ENCODE measurements at regions not wholly inside any gene's neighbourhood (a gene's known extent, or its start where the extent isn't known, plus 50 kb on each side); places are given as distances from the start of the nearest gene placed in this dataset.
"Not testable (repeated sequence)": the region's sequence is repeated elsewhere in the genome, so short reads cannot be mapped to it uniquely, and the experiment has no call there.

- no peaks in the 10 kb centered on the region for H3K36me3 Mint-ChIP-seq (ENCODE audit: low read depth)
- TF ChIP-seq CTCF (IDR thresholded peaks at IDR 0.05) = peak; percentile 50
- H3K4me3 Mint-ChIP-seq = no peak overlapping the region
- no peaks in the 10 kb centered on the region for H3K9me3 Mint-ChIP-seq
- peaks cover 15% of the 10 kb centered on the region for H3K4me1 Mint-ChIP-seq (ENCODE audit: low read depth)
- no peak overlapping the region for H3K27ac Mint-ChIP-seq
- peaks cover 17% of the 10 kb centered on the region for H3K27me3 Mint-ChIP-seq (ENCODE audit: insufficient read depth)
- DNase-seq = no peak
These were observed 64.2 kb downstream of the SPRING1 start for GRCh38 chr12:116673681-116674111.

- H3K4me3 Mint-ChIP-seq = peak overlapping the region; percentile 33; the same call in 1 of the 2 replicates
- H3K36me3 Mint-ChIP-seq (ENCODE audit: low read depth) = no peaks in the 10 kb centered on the region
- no peak for DNase-seq
- H3K9me3 Mint-ChIP-seq = no peaks in the 10 kb centered on the region
- no peak overlapping the region for H3K27ac Mint-ChIP-seq
- peaks cover 17% of the 10 kb centered on the region for H3K27me3 Mint-ChIP-seq (ENCODE audit: insufficient read depth)
- H3K4me1 Mint-ChIP-seq (ENCODE audit: low read depth) = peaks cover 15% of the 10 kb centered on the region
- no peak for TF ChIP-seq CTCF (IDR thresholded peaks at IDR 0.05)
These were observed 64.9 kb downstream of the SPRING1 start for GRCh38 chr12:116672842-116673516.

GRCh38 chr12:116672010-116672409, 65.9 kb downstream of the SPRING1 start:
- H3K36me3 Mint-ChIP-seq (ENCODE audit: low read depth) = no peaks in the 10 kb centered on the region
- peaks cover 15% of the 10 kb centered on the region for H3K4me1 Mint-ChIP-seq (ENCODE audit: low read depth)
- H3K27me3 Mint-ChIP-seq (ENCODE audit: insufficient read depth) = peaks cover 17% of the 10 kb centered on the region
- no peak overlapping the region for H3K27ac Mint-ChIP-seq
- no peak overlapping the region for H3K4me3 Mint-ChIP-seq
- no peak for DNase-seq
- no peaks in the 10 kb centered on the region for H3K9me3 Mint-ChIP-seq
- TF ChIP-seq CTCF (IDR thresholded peaks at IDR 0.05) = no peak

GRCh38 chr12:116670859-116671258, 67.0 kb downstream of the SPRING1 start:
- Mint-ChIP-seq H3K27ac (no peak overlapping the region), H3K9me3 (no peaks in the 10 kb centered on the region), H3K4me1 (ENCODE audit: low read depth) (peaks cover 21% of the 10 kb centered on the region), H3K36me3 (ENCODE audit: low read depth) (no peaks in the 10 kb centered on the region), H3K4me3 (no peak overlapping the region), H3K27me3 (ENCODE audit: insufficient read depth) (peaks cover 13% of the 10 kb centered on the region)
- DNase-seq = no peak
- no peak for TF ChIP-seq CTCF (IDR thresholded peaks at IDR 0.05)

- Mint-ChIP-seq H3K4me1 (ENCODE audit: low read depth) (peaks cover 18% of the 10 kb centered on the region), H3K36me3 (ENCODE audit: low read depth) (no peaks in the 10 kb centered on the region), H3K27me3 (ENCODE audit: insufficient read depth) (peaks cover 17% of the 10 kb centered on the region), H3K4me3 (no peak overlapping the region), H3K9me3 (no peaks in the 10 kb centered on the region), H3K27ac (no peak overlapping the region)
- no peak for DNase-seq
- no peak for TF ChIP-seq CTCF (IDR thresholded peaks at IDR 0.05)
These were observed 70.1 kb downstream of the SPRING1 start for GRCh38 chr12:116667752-116668151.

GRCh38 chr12:116666829-116667228, 71.0 kb downstream of the SPRING1 start:
- H3K27me3 Mint-ChIP-seq (ENCODE audit: insufficient read depth) = peaks cover 21% of the 10 kb centered on the region
- peaks cover 22% of the 10 kb centered on the region for H3K4me1 Mint-ChIP-seq (ENCODE audit: low read depth)
- not testable (repeated sequence) for H3K4me3 Mint-ChIP-seq; DNase-seq; H3K27ac Mint-ChIP-seq; H3K9me3 Mint-ChIP-seq; H3K36me3 Mint-ChIP-seq (ENCODE audit: low read depth)

Data from HFFc6 (cell line).